Activated naive CD4-positive, alpha-beta T cell treated with anti-CD3 and anti-CD28 coated beads, Interleukin-2, amount 50 U/mL, for 24 hours (primary cell): ENCODE measurements at regions not wholly inside any gene's neighbourhood (a gene's known extent, or its start where the extent isn't known, plus 50 kb on each side); places are given as distances from the start of the nearest gene placed in this dataset.

Source experiments
- H3K27ac Mint-ChIP-seq: one replicate; pipeline ENCODE4 v1.8.0; 2021; ENCODE audit warnings: mild to moderate bottlenecking, mixed read lengths
- H3K27me3 Mint-ChIP-seq: one replicate; pipeline ENCODE4 v1.8.0; 2021; ENCODE audit warnings: mixed read lengths
- H3K36me3 Mint-ChIP-seq: one replicate; pipeline ENCODE4 v1.8.0; 2021; ENCODE audit warnings: mixed read lengths
- H3K4me1 Mint-ChIP-seq: one replicate; pipeline ENCODE4 v1.8.0; 2021; ENCODE audit warnings: mixed read lengths
- H3K4me3 Mint-ChIP-seq: one replicate; pipeline ENCODE4 v1.8.0; 2021; ENCODE audit warnings: mild to moderate bottlenecking, mixed read lengths
- H3K9me3 Mint-ChIP-seq: one replicate; pipeline ENCODE4 v1.8.0; 2021; ENCODE audit warnings: mixed read lengths

DNA sequence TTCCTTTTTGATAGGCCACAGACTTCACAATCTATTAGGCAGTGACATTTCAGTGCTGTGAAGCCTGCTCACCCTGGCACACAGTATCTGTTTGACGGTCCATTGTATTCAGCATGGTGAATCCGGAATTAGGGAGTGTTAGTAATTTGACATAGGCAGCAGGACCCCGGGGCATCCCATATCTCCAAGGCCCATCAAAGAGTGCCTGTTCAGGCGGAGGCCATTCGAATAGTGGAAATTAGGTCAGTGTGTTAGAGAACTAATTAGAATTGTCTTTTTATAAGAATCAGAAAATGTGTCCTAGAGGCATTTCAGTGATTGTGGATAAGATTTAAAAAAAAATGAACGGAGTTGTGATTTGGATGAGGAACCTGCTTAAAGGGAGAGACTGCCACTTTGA is 818.8 kb upstream of the SOX11 start:
- Mint-ChIP-seq H3K36me3 (no peaks in the 10 kb centered on the region), H3K9me3 (no peaks in the 10 kb centered on the region), H3K27ac (no peak overlapping the region), H3K4me1 (no peaks in the 10 kb centered on the region), H3K27me3 (no peaks in the 10 kb centered on the region), H3K4me3 (no peak overlapping the region)

DNA sequence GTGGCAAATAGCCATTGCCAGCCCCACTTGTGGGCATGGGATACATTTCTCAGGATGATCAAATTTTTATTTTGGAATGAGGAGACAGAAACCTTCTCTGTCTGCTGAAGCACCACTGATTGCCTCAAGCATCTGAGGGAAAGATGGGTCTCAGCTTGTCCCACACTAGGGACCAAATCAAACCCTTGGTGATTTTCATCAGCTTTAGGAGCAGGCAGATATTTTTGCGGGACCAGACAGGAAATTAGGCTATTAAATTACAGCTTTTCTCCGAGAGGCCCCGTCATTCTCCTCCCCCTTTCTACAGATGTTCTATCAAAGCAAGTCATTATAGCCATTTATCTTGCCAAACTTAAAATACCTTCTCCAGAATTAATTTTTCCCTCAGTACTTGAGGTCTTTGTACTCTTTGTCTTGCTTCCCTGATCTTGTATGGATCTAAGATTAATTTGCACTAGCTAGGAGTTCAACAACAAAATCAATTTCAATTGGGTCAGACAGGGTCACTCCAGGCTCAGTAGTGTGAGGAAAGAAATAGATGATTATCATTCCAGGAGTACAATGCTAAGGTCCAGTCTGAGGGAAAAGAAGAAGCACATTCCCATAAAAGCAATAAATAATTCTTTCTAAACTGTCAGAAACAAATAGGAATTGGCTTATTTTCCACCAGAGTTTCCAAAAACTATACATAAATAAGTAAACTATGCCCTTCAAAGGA is 818.1 kb upstream of the SOX11 start:
- Mint-ChIP-seq H3K4me1 (no peaks in the 10 kb centered on the region), H3K4me3 (no peak overlapping the region), H3K27ac (no peak overlapping the region), H3K9me3 (no peaks in the 10 kb centered on the region), H3K27me3 (no peaks in the 10 kb centered on the region), H3K36me3 (no peaks in the 10 kb centered on the region)

GRCh38 chr2:4882421-4882820 is 809.8 kb upstream of the SOX11 start:
- Mint-ChIP-seq H3K27ac (no peak overlapping the region), H3K9me3 (no peaks in the 10 kb centered on the region), H3K36me3 (no peaks in the 10 kb centered on the region), H3K4me1 (no peaks in the 10 kb centered on the region), H3K27me3 (no peaks in the 10 kb centered on the region), H3K4me3 (no peak overlapping the region)

- Mint-ChIP-seq H3K4me3 (no peak overlapping the region), H3K27me3 (no peaks in the 10 kb centered on the region), H3K9me3 (no peaks in the 10 kb centered on the region), H3K36me3 (no peaks in the 10 kb centered on the region), H3K4me1 (no peaks in the 10 kb centered on the region), H3K27ac (no peak overlapping the region)
Measured at GRCh38 chr2:4882941-4883340, 809.2 kb upstream of the SOX11 start.

GRCh38 chr2:4883375-4883774 is 808.8 kb upstream of the SOX11 start:
- Mint-ChIP-seq H3K27me3 (no peaks in the 10 kb centered on the region), H3K9me3 (no peaks in the 10 kb centered on the region), H3K36me3 (no peaks in the 10 kb centered on the region), H3K4me3 (no peak overlapping the region), H3K27ac (no peak overlapping the region), H3K4me1 (no peaks in the 10 kb centered on the region)

- no peak overlapping the region for H3K27ac Mint-ChIP-seq
- no peaks in the 10 kb centered on the region for H3K27me3 Mint-ChIP-seq
- no peaks in the 10 kb centered on the region for H3K4me1 Mint-ChIP-seq
- H3K4me3 Mint-ChIP-seq = no peak overlapping the region
- H3K9me3 Mint-ChIP-seq = no peaks in the 10 kb centered on the region
- H3K36me3 Mint-ChIP-seq = no peaks in the 10 kb centered on the region
Measured at GRCh38 chr2:4884117-4884571, 808.0 kb upstream of the SOX11 start.

- Mint-ChIP-seq H3K4me1 (no peaks in the 10 kb centered on the region), H3K9me3 (peaks cover 2% of the 10 kb centered on the region), H3K27ac (no peak overlapping the region)
Measured at GRCh38 chr2:4891394-4891793, 800.8 kb upstream of the SOX11 start.

GRCh38 chr2:4895371-4895770 is 796.8 kb upstream of the SOX11 start:
- H3K4me1 Mint-ChIP-seq = no peaks in the 10 kb centered on the region
- H3K27ac Mint-ChIP-seq = no peak overlapping the region
- no peak overlapping the region for H3K4me3 Mint-ChIP-seq
- no peaks in the 10 kb centered on the region for H3K36me3 Mint-ChIP-seq
- H3K27me3 Mint-ChIP-seq = no peaks in the 10 kb centered on the region
- H3K9me3 Mint-ChIP-seq = peaks cover 5% of the 10 kb centered on the region

More at GRCh38 chr2:4891394-4891793, 800.8 kb upstream of the SOX11 start:
- no peaks in the 10 kb centered on the region for H3K36me3 Mint-ChIP-seq
- H3K4me3 Mint-ChIP-seq = no peak overlapping the region
- no peaks in the 10 kb centered on the region for H3K27me3 Mint-ChIP-seq

DNA sequence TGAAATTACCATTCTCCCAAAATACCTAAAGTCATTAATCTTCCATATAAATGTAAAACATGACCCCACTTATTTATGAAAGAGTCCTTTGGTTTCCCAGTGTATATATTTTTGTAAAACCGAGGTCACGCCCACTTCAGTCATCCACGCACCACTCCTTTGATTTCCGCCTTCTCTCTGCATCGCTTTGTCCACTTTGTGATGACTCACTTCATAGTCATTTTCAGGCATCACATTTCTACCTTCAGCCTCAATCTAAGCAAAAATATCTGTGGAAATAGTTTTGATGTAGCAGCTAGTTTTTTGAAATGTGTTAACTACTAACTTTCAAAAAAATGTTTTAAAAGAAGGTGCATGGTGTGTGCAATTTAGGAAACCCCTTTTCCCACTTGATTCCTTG is 793.5 kb upstream of the SOX11 start:
- H3K36me3 Mint-ChIP-seq = no peaks in the 10 kb centered on the region
- H3K27me3 Mint-ChIP-seq = no peaks in the 10 kb centered on the region
- H3K4me1 Mint-ChIP-seq = no peaks in the 10 kb centered on the region
- H3K27ac Mint-ChIP-seq = no peak overlapping the region
- peaks cover 5% of the 10 kb centered on the region for H3K9me3 Mint-ChIP-seq
- no peak overlapping the region for H3K4me3 Mint-ChIP-seq

- peaks cover 5% of the 10 kb centered on the region for H3K9me3 Mint-ChIP-seq
- H3K4me1 Mint-ChIP-seq = no peaks in the 10 kb centered on the region
- no peaks in the 10 kb centered on the region for H3K27me3 Mint-ChIP-seq
- no peak overlapping the region for H3K4me3 Mint-ChIP-seq
- H3K36me3 Mint-ChIP-seq = no peaks in the 10 kb centered on the region
- H3K27ac Mint-ChIP-seq = no peak overlapping the region
Measured at GRCh38 chr2:4900242-4900641, 791.9 kb upstream of the SOX11 start.

- Mint-ChIP-seq H3K9me3 (peaks cover 5% of the 10 kb centered on the region), H3K4me3 (no peak overlapping the region), H3K4me1 (no peaks in the 10 kb centered on the region), H3K27ac (no peak overlapping the region), H3K36me3 (no peaks in the 10 kb centered on the region), H3K27me3 (no peaks in the 10 kb centered on the region)
Measured at GRCh38 chr2:4900861-4901770, 791.1 kb upstream of the SOX11 start.

DNA sequence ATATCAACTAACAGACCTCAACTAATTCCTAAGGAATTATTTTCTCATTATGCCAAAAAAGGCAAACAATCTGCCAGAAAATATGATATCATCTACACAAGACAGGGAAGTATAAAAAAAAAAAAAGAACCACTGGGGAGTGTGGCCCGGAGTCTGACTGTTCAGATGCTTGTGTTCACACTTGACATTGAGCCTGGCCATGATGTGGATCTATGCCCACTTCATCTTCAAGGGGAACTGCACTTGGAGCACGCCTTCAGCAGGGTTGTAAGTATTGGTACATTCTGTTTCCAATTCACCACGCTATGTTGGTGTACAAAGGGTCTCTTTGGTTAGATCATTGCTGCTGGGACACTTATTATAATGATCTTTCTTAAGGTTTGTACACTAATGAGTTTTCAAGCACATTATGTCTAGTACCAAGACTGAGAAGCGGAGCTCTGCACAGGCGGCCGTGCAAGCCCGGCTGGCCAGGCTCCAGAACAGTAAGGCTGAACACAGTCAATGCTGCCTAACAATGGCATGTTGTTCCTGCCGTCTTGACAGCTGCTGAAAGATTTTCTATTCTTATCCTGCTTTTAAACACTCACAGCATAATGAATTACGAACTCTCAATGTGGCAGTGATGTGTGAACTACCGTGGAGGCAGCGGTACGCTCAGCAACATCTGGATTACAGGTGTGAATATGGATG is 788.4 kb upstream of the SOX11 start:
- H3K36me3 Mint-ChIP-seq = no peaks in the 10 kb centered on the region
- H3K27ac Mint-ChIP-seq = no peak overlapping the region
- no peaks in the 10 kb centered on the region for H3K9me3 Mint-ChIP-seq
- H3K4me3 Mint-ChIP-seq = no peak overlapping the region
- no peaks in the 10 kb centered on the region for H3K4me1 Mint-ChIP-seq
- peaks cover 1% of the 10 kb centered on the region for H3K27me3 Mint-ChIP-seq

- peaks cover 1% of the 10 kb centered on the region for H3K27me3 Mint-ChIP-seq
- no peak overlapping the region for H3K27ac Mint-ChIP-seq
- no peaks in the 10 kb centered on the region for H3K9me3 Mint-ChIP-seq
- no peaks in the 10 kb centered on the region for H3K36me3 Mint-ChIP-seq
- H3K4me1 Mint-ChIP-seq = no peaks in the 10 kb centered on the region
- H3K4me3 Mint-ChIP-seq = no peak overlapping the region
Measured at GRCh38 chr2:4908461-4908860, 783.7 kb upstream of the SOX11 start.

- Mint-ChIP-seq H3K36me3 (no peaks in the 10 kb centered on the region), H3K27me3 (peaks cover 1% of the 10 kb centered on the region), H3K4me3 (no peak overlapping the region), H3K9me3 (no peaks in the 10 kb centered on the region), H3K4me1 (no peaks in the 10 kb centered on the region), H3K27ac (no peak overlapping the region)
Measured at GRCh38 chr2:4909346-4910009, 782.7 kb upstream of the SOX11 start.

DNA sequence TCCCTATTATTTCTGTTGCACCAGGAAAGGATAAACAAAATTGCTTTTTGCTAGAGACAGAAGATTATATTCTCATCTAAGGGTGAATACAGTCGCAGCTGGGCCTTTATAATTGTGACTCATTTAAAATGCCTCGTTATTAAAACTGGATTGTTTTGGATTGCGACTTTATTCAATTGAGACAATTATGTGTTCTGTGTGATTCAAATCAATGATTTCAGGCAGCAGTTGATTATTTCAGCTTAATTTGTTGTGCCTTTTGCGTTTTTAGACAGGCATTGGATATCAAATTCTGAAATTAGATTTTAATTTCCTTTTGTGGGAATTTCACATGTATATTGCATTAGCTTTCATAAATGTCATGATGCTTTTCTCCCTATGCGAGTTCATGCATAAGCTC is 778.1 kb upstream of the SOX11 start:
- H3K4me3 Mint-ChIP-seq = no peak overlapping the region
- no peaks in the 10 kb centered on the region for H3K36me3 Mint-ChIP-seq
- H3K4me1 Mint-ChIP-seq = no peaks in the 10 kb centered on the region
- H3K27ac Mint-ChIP-seq = no peak overlapping the region
- no peaks in the 10 kb centered on the region for H3K27me3 Mint-ChIP-seq
- peaks cover 5% of the 10 kb centered on the region for H3K9me3 Mint-ChIP-seq
